HG03060 (cell line): ENCODE measurements at regions not wholly inside any gene's neighbourhood (a gene's known extent, or its start where the extent isn't known, plus 50 kb on each side); places are given as distances from the start of the nearest gene placed in this dataset.
"Not testable (repeated sequence)": the region's sequence is repeated elsewhere in the genome, so short reads cannot be mapped to it uniquely, and the experiment has no call there.

Experiments
- ATAC-seq: cut with Tn5 transposase; IDR thresholded peaks from one replicate; pipeline ENCODE4 v1.9.1; 2021; ENCODE audit warnings: low read depth, moderate number of reproducible peaks; ENCODE audit not compliant: unreplicated experiment

GRCh38 chr6:144390886-144391285 lies 105.8 kb downstream of the UTRN start:
- no peak for ATAC-seq

GRCh38 chr6:144392536-144392935 lies 107.4 kb downstream of the UTRN start:
- ATAC-seq: no peak

GRCh38 chr6:144394210-144394609 lies 109.1 kb downstream of the UTRN start:
- ATAC-seq: no peak

DNA sequence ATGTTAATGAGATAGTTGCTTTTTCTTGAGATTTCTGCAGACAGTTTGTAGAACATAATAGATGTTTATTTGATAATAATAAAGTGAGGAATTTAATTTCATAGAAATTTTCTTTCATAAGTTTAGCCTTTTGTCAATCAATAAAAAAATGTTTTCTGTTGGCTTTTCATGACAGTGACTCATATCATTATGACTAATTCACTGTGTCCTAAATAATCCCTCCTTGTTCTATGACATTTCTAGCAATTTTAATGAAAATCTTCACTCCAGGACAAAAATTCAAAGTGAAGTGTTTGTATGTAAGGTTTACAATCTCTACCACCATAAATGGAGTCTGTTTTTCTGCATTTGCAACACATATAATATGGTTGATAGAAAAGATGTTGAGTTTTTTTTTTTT lies 109.9 kb downstream of the UTRN start:
- ATAC-seq: no peak

DNA sequence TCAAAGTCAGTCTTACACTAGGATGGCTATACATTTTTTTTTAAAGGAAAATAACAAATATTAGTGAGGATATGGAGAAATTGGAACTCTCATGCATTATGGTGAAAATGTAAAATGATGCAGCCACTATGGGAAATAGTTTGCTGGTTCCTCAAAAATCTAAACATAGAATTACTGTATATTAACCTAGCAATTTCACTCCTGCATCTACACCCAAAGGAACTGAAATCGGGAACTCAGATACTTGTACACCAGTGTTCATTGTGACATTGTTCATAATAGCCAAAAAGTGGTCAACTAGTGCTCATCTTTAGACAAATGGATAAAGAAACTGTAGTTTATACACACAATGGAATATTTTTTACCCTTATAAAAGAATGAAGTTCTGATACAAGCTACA lies 110.7 kb downstream of the UTRN start:
- no peak for ATAC-seq

- no peak for ATAC-seq
These were observed 112.0 kb downstream of the UTRN start for GRCh38 chr6:144397141-144397540.

DNA sequence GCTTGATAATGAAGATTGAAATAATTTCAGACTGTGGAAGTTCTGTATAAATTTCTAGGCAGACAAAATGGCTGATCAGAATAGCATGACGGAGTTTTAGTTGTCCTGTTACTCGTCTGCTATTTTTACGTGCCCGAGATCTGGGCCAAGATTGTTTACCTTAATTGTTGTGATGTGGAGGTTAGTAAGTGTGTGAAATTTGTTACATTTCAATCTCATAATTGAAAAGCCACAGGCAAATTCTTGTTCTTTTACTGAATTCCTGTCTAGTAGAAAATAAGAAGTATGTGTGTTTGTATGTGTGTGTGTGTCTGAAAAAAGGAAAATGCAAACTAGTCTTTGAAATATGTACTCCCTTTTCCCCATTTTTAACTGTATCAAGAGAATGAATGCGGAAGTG lies 115.2 kb downstream of the UTRN start:
- ATAC-seq: no peak

- ATAC-seq: no peak
These were observed 116.9 kb downstream of the UTRN start for GRCh38 chr6:144401736-144402733.

- ATAC-seq: no peak
These were observed 117.6 kb downstream of the UTRN start for GRCh38 chr6:144402750-144403149.

DNA sequence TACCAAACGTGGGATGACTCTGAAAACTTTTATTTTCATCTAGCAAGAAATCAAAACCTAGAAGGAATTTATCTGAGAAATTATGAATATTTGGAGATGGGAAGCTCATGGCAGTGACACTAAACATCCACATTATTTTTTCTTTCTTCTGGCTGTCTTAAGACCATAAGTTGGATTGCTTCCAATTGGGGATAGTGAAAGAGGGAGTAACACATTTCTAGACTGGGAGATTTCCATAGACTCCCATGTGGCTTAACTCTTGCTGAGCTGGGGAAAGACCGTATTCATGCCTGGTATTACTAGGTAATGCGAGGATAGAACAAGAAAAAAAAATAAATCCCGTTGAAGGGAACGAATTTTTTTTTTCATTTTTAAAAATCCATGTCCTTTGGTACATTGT lies 120.0 kb downstream of the UTRN start:
- ATAC-seq: no peak

DNA sequence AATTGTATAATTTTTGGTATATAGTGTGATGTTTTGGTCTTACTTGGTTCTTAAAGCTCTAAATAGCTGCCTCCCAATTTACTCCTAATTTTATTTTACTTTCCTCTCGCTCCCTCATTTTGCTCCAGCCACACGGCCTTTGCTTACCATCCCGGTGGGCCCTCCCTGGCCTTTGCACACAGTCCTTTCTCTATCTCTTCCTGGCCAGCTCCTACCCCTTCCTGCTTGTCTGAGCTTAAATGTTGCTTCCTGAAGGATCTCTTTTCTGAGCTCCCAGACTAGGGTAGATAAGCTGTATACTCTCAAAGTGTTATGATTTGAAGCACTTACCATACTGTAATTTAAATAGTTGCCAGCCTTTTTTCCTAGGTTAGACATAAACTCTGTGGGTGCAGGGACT lies 121.7 kb downstream of the UTRN start:
- no peak for ATAC-seq

GRCh38 chr6:144408161-144408560 lies 123.0 kb downstream of the UTRN start:
- ATAC-seq: no peak

DNA sequence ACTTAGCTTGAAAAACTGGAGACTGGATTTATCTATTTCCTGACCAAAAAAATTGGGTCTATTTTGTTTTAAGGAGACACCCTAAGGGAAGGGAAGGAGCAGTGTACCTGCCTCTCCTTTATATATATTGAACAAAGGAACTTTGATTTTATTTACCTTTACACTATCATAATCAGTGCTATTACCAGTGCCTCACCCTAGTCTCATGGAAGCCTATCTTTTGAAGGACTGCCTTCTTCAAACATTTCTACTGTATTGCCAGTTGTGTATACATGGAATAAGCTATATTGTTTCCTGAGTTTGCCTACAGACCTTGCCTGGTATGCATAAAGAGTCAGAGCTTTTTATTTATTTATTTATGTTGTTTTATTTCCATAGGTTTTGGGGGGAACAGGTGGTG lies 124.9 kb downstream of the UTRN start:
- no peak for ATAC-seq

GRCh38 chr6:144410574-144410973 lies 125.4 kb downstream of the UTRN start:
- not testable (repeated sequence) for ATAC-seq

DNA sequence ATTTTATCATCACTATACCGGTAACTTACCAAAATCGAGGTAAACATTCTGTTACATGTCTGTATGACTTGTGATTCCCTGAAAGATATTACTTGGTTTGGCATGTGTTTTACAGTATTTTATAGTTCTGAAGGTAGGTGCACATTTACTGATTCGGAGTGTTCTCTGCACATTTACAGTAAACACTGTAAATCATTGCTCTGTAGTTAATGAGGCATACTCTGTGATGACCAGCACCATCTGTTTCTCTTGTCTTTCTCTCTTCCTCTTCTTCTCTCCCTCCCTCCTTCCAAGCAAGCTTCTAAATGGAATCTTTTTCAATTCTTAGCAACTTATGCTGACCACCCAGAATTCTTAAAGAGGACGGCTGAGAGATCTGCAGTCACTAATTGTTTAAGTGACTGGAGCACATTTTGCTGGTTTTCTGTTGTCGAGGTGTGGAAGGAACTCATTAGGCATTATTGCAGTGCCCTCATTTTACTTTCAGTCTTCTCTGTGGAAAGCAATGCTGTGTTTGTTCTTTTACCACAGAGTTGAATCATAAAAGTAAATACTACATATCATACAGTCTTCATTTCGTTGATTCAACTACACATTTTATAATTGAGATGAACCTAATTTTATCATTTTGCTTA lies 126.5 kb downstream of the UTRN start:
- no peak for ATAC-seq

DNA sequence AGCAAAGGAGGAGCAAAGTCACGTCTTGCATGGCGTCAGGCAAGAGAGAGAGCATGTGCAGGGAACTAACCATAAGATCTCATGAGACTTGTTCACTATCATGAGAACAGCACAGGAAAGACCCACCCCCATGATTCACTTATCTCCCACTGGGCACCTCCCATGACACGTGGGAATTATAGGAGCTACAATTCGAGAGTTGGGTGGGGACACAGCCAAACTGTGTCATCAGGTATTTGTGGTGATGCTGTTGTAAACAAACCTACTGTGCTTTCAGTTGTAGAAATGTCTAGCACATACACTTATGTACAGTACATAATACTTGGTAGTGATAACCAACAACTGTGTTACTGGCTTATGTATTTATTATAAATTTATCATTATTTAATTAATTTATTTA lies 128.3 kb downstream of the UTRN start:
- ATAC-seq: no peak

GRCh38 chr6:144415014-144415413 lies 129.9 kb downstream of the UTRN start:
- ATAC-seq: no peak

GRCh38 chr6:144415835-144416237 lies 130.7 kb downstream of the UTRN start:
- ATAC-seq: no peak

- no peak for ATAC-seq
These were observed 131.1 kb downstream of the UTRN start for GRCh38 chr6:144416244-144416643.

DNA sequence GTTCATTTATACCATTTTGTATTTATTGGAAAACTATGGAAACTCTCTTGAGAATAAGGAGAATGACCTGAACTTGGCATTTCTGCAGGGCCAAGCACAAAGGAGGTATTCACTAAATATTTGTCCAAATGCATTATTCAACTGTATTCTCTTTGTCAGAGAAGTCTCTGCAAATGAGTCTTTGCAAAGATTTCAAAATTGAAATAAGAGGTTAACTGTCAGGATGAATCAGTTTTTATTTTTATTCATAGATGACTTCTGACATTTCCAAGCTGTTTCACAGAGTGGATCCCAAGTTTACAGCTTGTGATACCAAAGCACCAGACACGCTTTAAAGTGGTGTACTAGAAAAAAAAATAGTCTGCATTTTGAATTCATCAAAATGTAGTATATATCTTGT lies 131.6 kb downstream of the UTRN start:
- no peak for ATAC-seq

- ATAC-seq: no peak
These were observed 132.5 kb downstream of the UTRN start for GRCh38 chr6:144417681-144418080.
